ENCODE measurements at regions not wholly inside any gene's neighbourhood (a gene's known extent, or its start where the extent isn't known, plus 50 kb on each side); places are given as distances from the start of the nearest gene placed in this dataset.

GRCh38 chr12:126998747-126999285 lies 1268.2 kb upstream of the TMEM132C start:
- H3K9me3 Mint-ChIP-seq = no peaks in the 10 kb centered on the region
- H3K27ac Mint-ChIP-seq = no peak overlapping the region
- no peak for DNase-seq (ENCODE audit: low spot score in 2 of 2, unreplicated experiment in 2 of 2)
- peaks cover 2% of the 10 kb centered on the region for H3K27me3 Mint-ChIP-seq (ENCODE audit: low read depth)
- H3K4me3 Mint-ChIP-seq = no peak overlapping the region
- H3K4me1 Mint-ChIP-seq = no peaks in the 10 kb centered on the region
- TF ChIP-seq CTCF (IDR thresholded peaks at IDR 0.05; ENCODE audit: unreplicated experiment) = no peak
- no peaks in the 10 kb centered on the region for H3K36me3 Mint-ChIP-seq

- DNase-seq (ENCODE audit: low spot score in 2 of 2, unreplicated experiment in 2 of 2) = no peak
- H3K4me1 Mint-ChIP-seq = no peaks in the 10 kb centered on the region
- no peak overlapping the region for H3K4me3 Mint-ChIP-seq
- H3K36me3 Mint-ChIP-seq = no peaks in the 10 kb centered on the region
- no peaks in the 10 kb centered on the region for H3K9me3 Mint-ChIP-seq
- H3K27ac Mint-ChIP-seq = no peak overlapping the region
- peaks cover 2% of the 10 kb centered on the region for H3K27me3 Mint-ChIP-seq (ENCODE audit: low read depth)
- no peak for TF ChIP-seq CTCF (IDR thresholded peaks at IDR 0.05; ENCODE audit: unreplicated experiment)
Measured at GRCh38 chr12:126999352-126999751, 1267.6 kb upstream of the TMEM132C start.

- Mint-ChIP-seq H3K9me3 (no peaks in the 10 kb centered on the region), H3K4me3 (no peak overlapping the region), H3K36me3 (no peaks in the 10 kb centered on the region), H3K27me3 (ENCODE audit: low read depth) (no peaks in the 10 kb centered on the region), H3K27ac (no peak overlapping the region), H3K4me1 (no peaks in the 10 kb centered on the region)
- no peak for TF ChIP-seq CTCF (IDR thresholded peaks at IDR 0.05; ENCODE audit: unreplicated experiment)
- DNase-seq (ENCODE audit: low spot score in 2 of 2, unreplicated experiment in 2 of 2) = no peak
Measured at GRCh38 chr12:127005406-127005805, 1261.6 kb upstream of the TMEM132C start.

- Mint-ChIP-seq H3K4me3 (no peak overlapping the region), H3K36me3 (no peaks in the 10 kb centered on the region), H3K4me1 (no peaks in the 10 kb centered on the region), H3K27ac (no peak overlapping the region), H3K9me3 (no peaks in the 10 kb centered on the region), H3K27me3 (ENCODE audit: low read depth) (no peaks in the 10 kb centered on the region)
- DNase-seq (ENCODE audit: low spot score in 2 of 2, unreplicated experiment in 2 of 2) = no peak
- no peak for TF ChIP-seq CTCF (IDR thresholded peaks at IDR 0.05; ENCODE audit: unreplicated experiment)
Measured at GRCh38 chr12:127006972-127007371, 1260.0 kb upstream of the TMEM132C start.

- no peaks in the 10 kb centered on the region for H3K9me3 Mint-ChIP-seq
- H3K27me3 Mint-ChIP-seq (ENCODE audit: low read depth) = no peaks in the 10 kb centered on the region
- no peak for DNase-seq (ENCODE audit: low spot score in 2 of 2, unreplicated experiment in 2 of 2)
- H3K4me3 Mint-ChIP-seq = no peak overlapping the region
- no peak for TF ChIP-seq CTCF (IDR thresholded peaks at IDR 0.05; ENCODE audit: unreplicated experiment)
- no peak overlapping the region for H3K27ac Mint-ChIP-seq
- H3K4me1 Mint-ChIP-seq = no peaks in the 10 kb centered on the region
- H3K36me3 Mint-ChIP-seq = no peaks in the 10 kb centered on the region
Measured at GRCh38 chr12:127008755-127009403, 1258.1 kb upstream of the TMEM132C start.

Data from mesothelial cell of epicardium (in vitro differentiated cells).